T-cell (primary cell): ENCODE measurements at regions not wholly inside any gene's neighbourhood (a gene's known extent, or its start where the extent isn't known, plus 50 kb on each side); places are given as distances from the start of the nearest gene placed in this dataset.

Experiments
- ATAC-seq, 4 experiments: fragments of 200-7000 bp in 3 of 4; fragments of 150-1000 bp in 1 of 4; cut with Tn5 transposase; replicated peaks in 1 of 4; 1 replicate in 3 of 4; 2 replicates in 1 of 4; pipeline ENCODE4 v1.10.0; 2021; ENCODE audit warnings: moderate library complexity in 3 of 4, mild to moderate bottlenecking in 2 of 4, moderate number of reproducible peaks in 1 of 4
- CTCF ChIA-PET, 2 donors: fragments of 300-600 bp; sonication (Branson Sonifier 250); formaldehyde crosslinking; loops; one replicate each; lab custom pipeline; 2022; ENCODE audit warnings: antibody characterized with exemption in 2 of 2; lab: Charles Lee
- POLR2A ChIA-PET, 2 donors: fragments of 300-600 bp; sonication (Branson Sonifier 250); formaldehyde crosslinking; loops; one replicate each; lab custom pipeline; 2022; ENCODE audit warnings: antibody characterized with exemption in 2 of 2; lab: Charles Lee
- DNase-seq, 35 experiments: peaks; one replicate each; pipeline versions ENCODE4 v3.0.0 to v3.0.0-alpha.2; 2013 to 2023
- H3K27ac ChIP-seq: one replicate; pipeline ENCODE4 v1.5.1; 2013; ENCODE audit warnings: low read length
- H3K27me3 ChIP-seq, 2 experiments: replicated peaks in 1 of 2; 1 replicate in 1 of 2; 2 replicates in 1 of 2; pipeline versions ENCODE4 v1.6.1 to v1.7.0; 2013; ENCODE audit warnings: low read length in 1 of 2, mixed read lengths in 1 of 2; ENCODE audit not compliant: control insufficient read depth in 2 of 2, insufficient read depth in 2 of 2; ENCODE audit errors: extremely low read depth in 1 of 2
- H3K36me3 ChIP-seq, 2 donors: 1 replicate in 1 of 2; 2 replicates in 1 of 2; pipeline versions ENCODE4 v1.6.1 to v1.7.0; 2013; ENCODE audit warnings: low read length in 1 of 2; ENCODE audit not compliant: control insufficient read depth in 2 of 2, insufficient read depth in 1 of 2; ENCODE audit errors: extremely low read depth in 1 of 2
- H3K4me1 ChIP-seq, 2 experiments: 1 replicate in 1 of 2; 2 replicates in 1 of 2; pipeline versions ENCODE4 v1.6.1 to v1.7.0; 2013; ENCODE audit warnings: low read length in 2 of 2, mixed read lengths in 1 of 2; ENCODE audit not compliant: insufficient read depth in 2 of 2, control insufficient read depth in 1 of 2; ENCODE audit errors: extremely low read depth in 1 of 2
- H3K4me3 ChIP-seq, 2 donors: 1 replicate in 1 of 2; 2 replicates in 1 of 2; pipeline versions ENCODE4 v1.5.1 to v1.7.0; 2013; ENCODE audit warnings: mild to moderate bottlenecking in 2 of 2, low read length in 1 of 2, moderate library complexity in 1 of 2; ENCODE audit not compliant: control insufficient read depth in 1 of 2; ENCODE audit errors: extremely low read depth in 1 of 2
- H3K9me3 ChIP-seq: 2 replicates; pipeline ENCODE4 v1.7.0; 2013
- H3K27ac Mint-ChIP-seq, 2 donors: one replicate each; pipeline ENCODE4 v1.8.0; 2020 to 2021; ENCODE audit warnings: mild to moderate bottlenecking in 2 of 2, mixed read lengths in 2 of 2
- H3K27me3 Mint-ChIP-seq, 2 donors: one replicate each; pipeline ENCODE4 v1.8.0; 2021 to 2022; ENCODE audit warnings: mixed read lengths in 2 of 2
- H3K36me3 Mint-ChIP-seq: one replicate; pipeline ENCODE4 v1.8.0; 2021; ENCODE audit warnings: mixed read lengths
- H3K4me1 Mint-ChIP-seq, 3 donors: one replicate each; pipeline ENCODE4 v1.8.0; 2020 to 2022; ENCODE audit warnings: mixed read lengths in 3 of 3, mild to moderate bottlenecking in 1 of 3
- H3K4me3 Mint-ChIP-seq, 3 donors: one replicate each; pipeline ENCODE4 v1.8.0; 2020 to 2022; ENCODE audit warnings: mild to moderate bottlenecking in 3 of 3, mixed read lengths in 3 of 3, moderate library complexity in 3 of 3
- H3K9me3 Mint-ChIP-seq, 3 donors: one replicate each; pipeline ENCODE4 v1.8.0; 2020 to 2022; ENCODE audit warnings: mixed read lengths in 3 of 3
- WGBS: methylation state at CpG from one replicate; pipeline ENCODE4 v1.1.5; 2013; ENCODE audit warnings: missing lambda C conversion rate; ENCODE audit not compliant: insufficient coverage; 5-methylcytosine and 5-hydroxymethylcytosine counted together

GRCh38 chr2:147068071-147068470 is 776.8 kb upstream of the ACVR2A start:
- Mint-ChIP-seq H3K4me1 (no peaks in the 10 kb centered on the region), H3K4me3 (no peak overlapping the region), H3K27me3 (peaks cover 3 to 8% of the 10 kb centered on the region in 2 donors), H3K9me3 (peaks cover 0 to 7% (median 0%) of the 10 kb centered on the region in 3 donors), H3K27ac (no peak overlapping the region), H3K36me3 (no peaks in the 10 kb centered on the region)
- H3K27me3 ChIP-seq, result no peaks in the 10 kb centered on the region
- ATAC-seq (no peak), DNase-seq (no peak)
- no CpG with 5 or more reads among the region's 2 CpGs for WGBS
- H3K9me3 ChIP-seq, result no peaks in the 10 kb centered on the region
- H3K36me3 ChIP-seq, result no peaks in the 10 kb centered on the region
- no peak overlapping the region for H3K27ac ChIP-seq
- H3K4me1 ChIP-seq, result no peaks in the 10 kb centered on the region
- ChIA-PET POLR2A (no interaction called here), CTCF (interaction anchor here (0.6 kb wide), 3 partner anchors 12 to 1789 kb away, joined by 3 to 4 read pairs (median 4); no protein-coding TSS in a partner anchor)
- H3K4me3 ChIP-seq, result no peak overlapping the region

- DNase-seq (no peak), ATAC-seq (no peak)
- WGBS, result no CpG with 5 or more reads among the region's 1 CpG
- H3K36me3 ChIP-seq, result no peaks in the 10 kb centered on the region
- H3K4me3 ChIP-seq, result no peak overlapping the region
- H3K9me3 ChIP-seq, result no peaks in the 10 kb centered on the region
- Mint-ChIP-seq H3K4me3 (no peak overlapping the region), H3K36me3 (no peaks in the 10 kb centered on the region), H3K27me3 (peaks cover 3 to 8% of the 10 kb centered on the region in 2 donors), H3K27ac (no peak overlapping the region), H3K4me1 (no peaks in the 10 kb centered on the region), H3K9me3 (peaks cover 0 to 7% (median 0%) of the 10 kb centered on the region in 3 donors)
- no peaks in the 10 kb centered on the region for H3K27me3 ChIP-seq
- ChIA-PET POLR2A (no interaction called here), CTCF (interaction anchor here in 1 of 2 donors (0.6 kb wide), 2 partner anchors 13 to 17 kb away, joined by 3 to 4 read pairs; no protein-coding TSS in a partner anchor)
- H3K27ac ChIP-seq, result no peak overlapping the region
- H3K4me1 ChIP-seq, result no peaks in the 10 kb centered on the region
Observed at GRCh38 chr2:147067136-147067535, 777.7 kb upstream of the ACVR2A start.

GRCh38 chr2:147062073-147062472 is 782.8 kb upstream of the ACVR2A start:
- DNase-seq, result no peak
- CTCF ChIA-PET, result no interaction called here
- no peaks in the 10 kb centered on the region for H3K36me3 Mint-ChIP-seq

DNA sequence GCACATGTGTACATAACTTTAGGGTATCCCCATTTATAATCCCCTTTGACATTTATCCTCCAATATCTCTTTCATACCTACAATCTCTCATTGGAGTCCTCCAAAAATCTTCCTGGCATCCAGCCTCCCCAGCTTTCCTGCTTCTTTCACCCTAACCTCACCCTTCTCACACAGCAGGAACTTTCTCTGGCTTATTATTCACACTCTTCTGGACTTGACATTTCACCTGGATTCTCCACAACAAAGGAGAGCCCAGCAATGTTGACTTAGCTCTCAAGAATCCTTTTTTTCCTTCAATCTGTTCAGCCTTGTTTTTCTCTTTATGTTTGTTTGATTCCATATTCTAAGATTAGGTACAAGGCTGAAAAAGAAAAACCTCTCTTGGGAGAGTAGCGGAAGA is 783.6 kb upstream of the ACVR2A start:
- no peaks in the 10 kb centered on the region for H3K4me1 ChIP-seq
- no peak overlapping the region for H3K27ac ChIP-seq
- ChIA-PET POLR2A (no interaction called here), CTCF (no interaction called here)
- Mint-ChIP-seq H3K4me3 (no peak overlapping the region), H3K4me1 (no peaks in the 10 kb centered on the region), H3K27ac (no peak overlapping the region), H3K9me3 (peaks cover 0 to 7% (median 0%) of the 10 kb centered on the region in 3 donors), H3K27me3 (peaks cover 3% of the 10 kb centered on the region in 2 donors), H3K36me3 (no peaks in the 10 kb centered on the region)
- no peaks in the 10 kb centered on the region for H3K36me3 ChIP-seq
- no peaks in the 10 kb centered on the region for H3K9me3 ChIP-seq
- H3K4me3 ChIP-seq, result no peak overlapping the region
- H3K27me3 ChIP-seq, result no peaks in the 10 kb centered on the region
- DNase-seq, result no peak
- no CpG with 5 or more reads among the region's 1 CpG for WGBS
- ATAC-seq, result no peak

More at GRCh38 chr2:147062073-147062472, 782.8 kb upstream of the ACVR2A start:
- ATAC-seq, result no peak
- POLR2A ChIA-PET, result no interaction called here
- H3K27me3 Mint-ChIP-seq, result peaks cover 3% of the 10 kb centered on the region in 2 donors
- H3K27me3 ChIP-seq, result no peaks in the 10 kb centered on the region
- no CpG with 5 or more reads among the region's 1 CpG for WGBS
- no peak overlapping the region for H3K27ac Mint-ChIP-seq
- H3K36me3 ChIP-seq, result no peaks in the 10 kb centered on the region
- no peaks in the 10 kb centered on the region for H3K4me1 Mint-ChIP-seq
- no peak overlapping the region for H3K27ac ChIP-seq
- H3K9me3 Mint-ChIP-seq, result peaks cover 0 to 7% (median 0%) of the 10 kb centered on the region in 3 donors
- H3K4me3 ChIP-seq, result no peak overlapping the region
- H3K4me1 ChIP-seq, result no peaks in the 10 kb centered on the region
- no peaks in the 10 kb centered on the region for H3K9me3 ChIP-seq
- no peak overlapping the region for H3K4me3 Mint-ChIP-seq

DNA sequence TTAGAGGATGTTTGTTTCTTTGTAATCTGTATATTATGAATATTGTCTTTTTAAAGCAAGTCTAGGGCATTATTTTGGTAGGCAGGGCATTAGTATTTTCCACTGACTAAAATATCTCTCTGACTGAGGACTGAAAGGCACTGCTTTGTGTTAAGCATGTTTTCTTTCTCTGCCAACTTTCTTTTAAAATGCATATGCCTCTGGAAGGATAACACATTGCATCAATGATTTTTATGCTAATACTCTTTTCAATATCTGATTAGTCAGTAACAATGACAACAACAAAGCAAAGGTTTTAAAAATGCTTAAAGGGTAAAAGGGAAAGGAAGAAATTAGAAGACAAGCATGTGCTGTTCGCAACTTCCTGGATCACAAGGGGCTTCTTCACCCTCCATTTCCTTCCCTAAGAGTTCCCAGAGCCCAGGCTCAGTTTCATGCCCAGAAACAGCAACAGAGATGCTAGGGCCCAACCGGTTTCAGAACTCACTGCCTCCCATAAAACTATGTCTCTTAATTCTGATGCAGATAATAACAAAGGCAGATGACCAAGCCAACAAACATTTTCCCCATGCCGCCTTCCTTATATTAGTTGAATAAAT is 786.8 kb upstream of the ACVR2A start:
- Mint-ChIP-seq H3K9me3 (no peaks in the 10 kb centered on the region), H3K4me1 (no peaks in the 10 kb centered on the region), H3K27me3 (peaks cover 0 to 6% of the 10 kb centered on the region in 2 donors), H3K27ac (no peak overlapping the region), H3K4me3 (no peak overlapping the region), H3K36me3 (no peaks in the 10 kb centered on the region)
- DNase-seq (no peak), ATAC-seq (no peak)
- H3K4me1 ChIP-seq, result no peaks in the 10 kb centered on the region
- no peaks in the 10 kb centered on the region for H3K36me3 ChIP-seq
- peaks cover 0 to 4% of the 10 kb centered on the region in 2 experiments for H3K27me3 ChIP-seq
- no peaks in the 10 kb centered on the region for H3K9me3 ChIP-seq
- no peak overlapping the region for H3K27ac ChIP-seq
- CTCF ChIA-PET, result no interaction called here
- H3K4me3 ChIP-seq, result no peak overlapping the region
- 80% methylated on average over 1 of the region's 3 CpGs for WGBS
- POLR2A ChIA-PET, result no interaction called here

DNA sequence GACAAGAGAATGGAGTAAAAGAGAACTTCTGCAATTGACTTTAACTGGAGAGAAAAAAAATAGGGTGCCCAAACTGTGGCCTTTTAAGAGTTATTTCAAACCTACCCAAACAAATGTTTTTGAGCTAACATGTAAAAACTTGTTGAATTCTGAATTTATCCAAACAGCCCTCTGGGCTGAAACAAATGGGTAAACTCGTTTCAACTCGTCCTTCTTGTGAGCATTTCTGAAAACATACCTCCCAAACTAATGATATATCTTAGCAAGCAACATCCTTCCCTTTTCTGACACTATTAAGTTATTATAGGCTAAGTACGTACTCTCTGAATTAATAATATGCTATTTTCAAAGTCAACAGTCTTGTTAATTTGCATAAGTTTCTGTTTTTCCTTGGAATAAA is 793.0 kb upstream of the ACVR2A start:
- ChIA-PET CTCF (interaction anchor here in 1 of 2 donors (0.6 kb wide), 1 partner anchor 1477 kb away, joined by 4 read pairs; no protein-coding TSS in a partner anchor), POLR2A (interaction anchor here in 1 of 2 donors (0.6 kb wide), 1 partner anchor 537 kb away, joined by 3 read pairs; no protein-coding TSS in a partner anchor)
- peaks cover 0 to 6% of the 10 kb centered on the region in 2 donors for H3K27me3 Mint-ChIP-seq

More for the DNA sequence above, 793.0 kb upstream of the ACVR2A start:
- peaks cover 0 to 4% of the 10 kb centered on the region in 2 experiments for H3K27me3 ChIP-seq
- H3K27ac ChIP-seq, result no peak overlapping the region
- H3K36me3 ChIP-seq, result no peaks in the 10 kb centered on the region
- no peaks in the 10 kb centered on the region for H3K9me3 ChIP-seq
- WGBS, result 40% methylated on average over 1 of the region's 3 CpGs
- Mint-ChIP-seq H3K4me1 (no peaks in the 10 kb centered on the region), H3K4me3 (no peak overlapping the region), H3K9me3 (no peaks in the 10 kb centered on the region), H3K36me3 (no peaks in the 10 kb centered on the region), H3K27ac (no peak overlapping the region)
- H3K4me1 ChIP-seq, result no peaks in the 10 kb centered on the region
- ATAC-seq, result no peak
- DNase-seq, result no peak
- no peak overlapping the region for H3K4me3 ChIP-seq
